GM23248 (cell line): ENCODE measurements at regions not wholly inside any gene's neighbourhood (a gene's known extent, or its start where the extent isn't known, plus 50 kb on each side); places are given as distances from the start of the nearest gene placed in this dataset.

Experiments used
- EZH2 ChIP-seq: fragments of 200-600 bp; sonication (generic); IDR thresholded peaks from 2 replicates; pipeline ENCODE4 v1.6.1; 2018; ENCODE audit warnings: antibody characterized with exemption, mild to moderate bottlenecking; ENCODE audit not compliant: insufficient read depth, poor library complexity, severe bottlenecking
- EZH2phosphoT487 ChIP-seq: fragments of 200-600 bp; sonication (generic); IDR thresholded peaks from 2 replicates; pipeline ENCODE4 v1.6.1; 2018; ENCODE audit warnings: antibody characterized with exemption, moderate library complexity, mild to moderate bottlenecking, low read depth; ENCODE audit not compliant: insufficient read depth

GRCh38 chrY:7850191-7850590 is 938.6 kb upstream of the AMELY start:
- no peak for TF ChIP-seq EZH2phosphoT487
- TF ChIP-seq EZH2: no peak
